Mammary epithelial cell (primary cell): ENCODE measurements at regions not wholly inside any gene's neighbourhood (a gene's known extent, or its start where the extent isn't known, plus 50 kb on each side); places are given as distances from the start of the nearest gene placed in this dataset.

Experiments used
- EZH2 ChIP-seq: IDR thresholded peaks from 2 replicates; pipeline ENCODE4 v1.6.1; 2012; ENCODE audit warnings: low read length, inconsistent platforms, borderline replicate concordance
- TF ChIP-seq, protein P1 (sequence below), 2 donors: IDR thresholded peaks in 1 of 2; conservative IDR thresholded peaks in 1 of 2; 2 replicates each; pipeline ENCODE4 v1.5.1; 2011 to 2012; ENCODE audit warnings: inconsistent platforms in 2 of 2, low read length in 2 of 2, mild to moderate bottlenecking in 2 of 2, control low read depth in 1 of 2, low read depth in 1 of 2; ENCODE audit not compliant: insufficient read depth in 1 of 2; ENCODE audit errors: extremely low read depth in 1 of 2

DNA sequence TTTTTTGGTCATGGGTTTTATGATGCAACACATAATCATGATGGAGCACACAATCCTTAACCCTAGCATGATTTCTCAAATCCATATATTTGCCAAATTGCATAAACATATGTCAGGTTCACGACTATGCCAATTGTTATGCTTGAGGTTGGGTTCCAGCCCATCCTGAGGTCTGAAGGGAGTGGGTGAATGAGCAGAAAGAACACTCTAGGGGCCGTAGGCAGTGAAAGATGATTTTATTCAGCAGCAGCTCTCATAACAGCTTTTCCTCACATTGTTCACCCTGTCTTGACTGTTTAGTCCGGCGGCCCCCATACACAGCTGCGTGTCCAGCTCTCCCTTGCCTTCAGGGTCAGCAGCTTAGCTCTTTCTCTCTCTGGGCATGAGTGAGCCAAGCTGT lies 627.7 kb downstream of the PLA2G4A start:
- TF ChIP-seq, protein P1, sequence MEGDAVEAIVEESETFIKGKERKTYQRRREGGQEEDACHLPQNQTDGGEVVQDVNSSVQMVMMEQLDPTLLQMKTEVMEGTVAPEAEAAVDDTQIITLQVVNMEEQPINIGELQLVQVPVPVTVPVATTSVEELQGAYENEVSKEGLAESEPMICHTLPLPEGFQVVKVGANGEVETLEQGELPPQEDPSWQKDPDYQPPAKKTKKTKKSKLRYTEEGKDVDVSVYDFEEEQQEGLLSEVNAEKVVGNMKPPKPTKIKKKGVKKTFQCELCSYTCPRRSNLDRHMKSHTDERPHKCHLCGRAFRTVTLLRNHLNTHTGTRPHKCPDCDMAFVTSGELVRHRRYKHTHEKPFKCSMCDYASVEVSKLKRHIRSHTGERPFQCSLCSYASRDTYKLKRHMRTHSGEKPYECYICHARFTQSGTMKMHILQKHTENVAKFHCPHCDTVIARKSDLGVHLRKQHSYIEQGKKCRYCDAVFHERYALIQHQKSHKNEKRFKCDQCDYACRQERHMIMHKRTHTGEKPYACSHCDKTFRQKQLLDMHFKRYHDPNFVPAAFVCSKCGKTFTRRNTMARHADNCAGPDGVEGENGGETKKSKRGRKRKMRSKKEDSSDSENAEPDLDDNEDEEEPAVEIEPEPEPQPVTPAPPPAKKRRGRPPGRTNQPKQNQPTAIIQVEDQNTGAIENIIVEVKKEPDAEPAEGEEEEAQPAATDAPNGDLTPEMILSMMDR (conservative IDR thresholded peaks at IDR 0.05 in 1 of 2, IDR thresholded peaks at IDR 0.05 in 1 of 2; ENCODE audit: extremely low read depth in 1 of 2, insufficient read depth in 1 of 2, low read depth in 1 of 2, low read length in 2 of 2): no peak
- TF ChIP-seq EZH2: no peak
